GM12878 (cell line): ENCODE measurements at regions not wholly inside any gene's neighbourhood (a gene's known extent, or its start where the extent isn't known, plus 50 kb on each side); places are given as distances from the start of the nearest gene placed in this dataset.

Experiments
- ATAC-seq: fragments of 200-7000 bp; cut with Tn5 transposase; 3 replicates; pipeline ENCODE4 v1.9.1; 2020; ENCODE audit warnings: mild to moderate bottlenecking, moderate library complexity
- BruUV-seq: library from RNA; stranded (reverse); fragments of 400-500 nt; replicated peaks from 2 replicates; lab custom pipeline; 2021; lab: Mats Ljungman, UMichigan
- CTCF ChIA-PET: fragments of 300-600 bp; sonication (Branson Sonifier 250); formaldehyde crosslinking; extraction: SDS; loops from one replicate; lab custom pipeline; 2021; ENCODE audit warnings: inconsistent platforms; lab: Yijun Ruan, JAX
- POLR2A ChIA-PET: fragments of 350-600 bp; formaldehyde crosslinking; extraction: SDS; loops from one replicate; lab custom pipeline; 2021; ENCODE audit warnings: inconsistent platforms; lab: Charles Lee
- RAD21 ChIA-PET: fragments of 300-600 bp; sonication (Branson Sonifier 250); formaldehyde crosslinking; loops from one replicate; lab custom pipeline; 2023; ENCODE audit warnings: antibody characterized with exemption; ENCODE audit not compliant: unreplicated experiment; lab: Charles Lee
- SMC1A ChIA-PET: fragments of 300-600 bp; sonication (Branson Sonifier 250); formaldehyde crosslinking; loops from one replicate; lab custom pipeline; 2023; ENCODE audit not compliant: unreplicated experiment, uncharacterized antibody; lab: Charles Lee
- DNase-seq: peaks from one replicate; pipeline ENCODE4 v3.0.0-alpha.2; 2011; ENCODE audit warnings: low read depth, low spot score
- FAIRE-seq: peaks from 3 replicates; lab custom pipeline; 2011; peaks lifted over from hg19 to GRCh38; lab: Jason Lieb, UNC
- H2AFZ ChIP-seq: 2 replicates; pipeline ENCODE4 v1.6.0; 2011; ENCODE audit warnings: low read depth, low read length, control low read depth; ENCODE audit not compliant: control insufficient read depth
- H3K27ac ChIP-seq: 2 replicates; pipeline ENCODE4 v1.5.1; 2011; ENCODE audit warnings: control low read depth; ENCODE audit not compliant: control insufficient read depth, insufficient read depth
- H3K27me3 ChIP-seq, 2 experiments: replicated peaks in 1 of 2; 2 replicates each; pipeline versions ENCODE4 v1.6.0 to v1.6.1; 2011; ENCODE audit warnings: low read length in 1 of 2; ENCODE audit not compliant: control insufficient read depth in 2 of 2, insufficient read depth in 2 of 2
- H3K36me3 ChIP-seq, 2 experiments: 2 replicates each; pipeline ENCODE4 v1.5.1; 2011; ENCODE audit warnings: low read length in 1 of 2; ENCODE audit not compliant: control insufficient read depth in 2 of 2, insufficient read depth in 2 of 2
- H3K4me1 ChIP-seq: 2 replicates; pipeline ENCODE4 v1.6.1; 2011; ENCODE audit warnings: mild to moderate bottlenecking, low read length, moderate library complexity, mixed read lengths; ENCODE audit not compliant: control insufficient read depth, insufficient read depth
- H3K4me2 ChIP-seq: 2 replicates; pipeline ENCODE4 v1.6.0; 2011; ENCODE audit warnings: control low read depth; ENCODE audit not compliant: control insufficient read depth, insufficient read depth
- H3K4me3 ChIP-seq: fragments of 200-600 bp; sonication (generic); 2 replicates; pipeline ENCODE4 v1.5.1; 2016
- H3K79me2 ChIP-seq: 2 replicates; pipeline ENCODE4 v1.6.0; 2011; ENCODE audit warnings: low read length; ENCODE audit not compliant: control insufficient read depth, insufficient read depth
- H3K9ac ChIP-seq: 2 replicates; pipeline ENCODE4 v1.8.0; 2011; ENCODE audit warnings: low read length, control low read depth, mixed read lengths; ENCODE audit not compliant: control insufficient read depth, insufficient read depth
- H3K9me3 ChIP-seq: replicated peaks from 3 replicates; pipeline ENCODE4 v1.5.1; 2011; ENCODE audit warnings: mild to moderate bottlenecking, low read length; ENCODE audit not compliant: control insufficient read depth, insufficient read depth
- H4K20me1 ChIP-seq: 2 replicates; pipeline ENCODE4 v1.6.0; 2011; ENCODE audit not compliant: control insufficient read depth, insufficient read depth
- CBX3 ChIP-seq: fragments of 200-600 bp; sonication (generic); IDR thresholded peaks from 2 replicates; pipeline ENCODE4 v1.6.1; 2016; ENCODE audit warnings: low read depth, borderline replicate concordance
- CEBPB ChIP-seq, 2 experiments: fragments of 150-350 bp in 1 of 2; IDR thresholded peaks; 2 replicates each; pipeline ENCODE4 v1.6.1; 2012 to 2014; ENCODE audit warnings: low read depth in 2 of 2, low read length in 2 of 2, borderline replicate concordance in 1 of 2, inconsistent platforms in 1 of 2
- EP300 ChIP-seq, 2 experiments: fragments of 150-350 bp in 1 of 2; IDR thresholded peaks; 2 replicates each; pipeline ENCODE4 v1.6.1; 2011 to 2012; ENCODE audit warnings: low read depth in 2 of 2, low read length in 2 of 2, borderline replicate concordance in 1 of 2, improper control_type of control experiment in 1 of 2, inconsistent platforms in 1 of 2; ENCODE audit not compliant: control insufficient read depth in 1 of 2
- HDGF ChIP-seq: fragments of 450-650 bp; IDR thresholded peaks from 2 replicates; pipeline ENCODE4 v1.6.1; 2016; ENCODE audit warnings: antibody characterized with exemption
- NFXL1 ChIP-seq: fragments of 450-650 bp; IDR thresholded peaks from 2 replicates; pipeline ENCODE4 v1.6.1; 2017; ENCODE audit warnings: antibody characterized with exemption, mild to moderate bottlenecking, borderline replicate concordance
- RAD21 ChIP-seq: IDR thresholded peaks from 2 replicates; pipeline ENCODE4 v1.6.1; 2011; ENCODE audit warnings: mild to moderate bottlenecking, low read depth, low read length, moderate library complexity; ENCODE audit not compliant: insufficient read depth
- SMARCA5 ChIP-seq: fragments of 450-650 bp; IDR thresholded peaks from 2 replicates; pipeline ENCODE4 v1.6.1; 2017; ENCODE audit warnings: mild to moderate bottlenecking
- TARDBP ChIP-seq: IDR thresholded peaks from 2 replicates; pipeline ENCODE4 v1.6.1; 2016; ENCODE audit warnings: borderline replicate concordance
- ZNF207 ChIP-seq: fragments of 450-650 bp; IDR thresholded peaks from 2 replicates; pipeline ENCODE4 v1.6.1; 2014; ENCODE audit warnings: antibody characterized with exemption, mild to moderate bottlenecking, borderline replicate concordance
- WGBS: methylation state at CpG from one replicate; pipeline ENCODE4 v1.1.6; 2016; ENCODE audit warnings: low lambda C conversion rate; ENCODE audit not compliant: insufficient replicate concordance, insufficient coverage; ENCODE audit errors: missing lambda C conversion rate; 5-methylcytosine and 5-hydroxymethylcytosine counted together
- in situ Hi-C: fragments of 300-500 bp; cut with MboI; formaldehyde crosslinking; loops from 9 replicates; pipeline ENCODE4 v1.14.3; 2018; ENCODE audit warnings: mixed read lengths
- intact Hi-C: fragments of 100-400 bp; cut with micrococcal nuclease; formaldehyde crosslinking; loops from one replicate; pipeline ENCODE4 v1.14.2; 2022; ENCODE audit not compliant: unreplicated experiment
- TF ChIP-seq, protein P1 (sequence below): fragments of 450-650 bp; IDR thresholded peaks from 2 replicates; pipeline ENCODE4 v1.6.1; 2016; ENCODE audit warnings: mild to moderate bottlenecking
- TF ChIP-seq, protein P2 (sequence below): fragments of 450-650 bp; IDR thresholded peaks from 2 replicates; pipeline ENCODE4 v1.6.1; 2017; ENCODE audit warnings: borderline replicate concordance
- TF ChIP-seq, protein P3 (sequence below): IDR thresholded peaks from 2 replicates; pipeline ENCODE4 v1.6.1; 2012; ENCODE audit warnings: low read depth, low read length, improper control_type of control experiment
- TF ChIP-seq, protein P4 (sequence below): fragments of 450-650 bp; IDR thresholded peaks from 2 replicates; pipeline ENCODE4 v1.6.1; 2017; ENCODE audit warnings: mild to moderate bottlenecking, moderate library complexity
- TF ChIP-seq, protein P5 (sequence below): fragments of 450-650 bp; IDR thresholded peaks from 2 replicates; pipeline ENCODE4 v1.6.1; 2018; ENCODE audit warnings: mild to moderate bottlenecking, low read depth, moderate library complexity; ENCODE audit not compliant: partially characterized antibody

DNA sequence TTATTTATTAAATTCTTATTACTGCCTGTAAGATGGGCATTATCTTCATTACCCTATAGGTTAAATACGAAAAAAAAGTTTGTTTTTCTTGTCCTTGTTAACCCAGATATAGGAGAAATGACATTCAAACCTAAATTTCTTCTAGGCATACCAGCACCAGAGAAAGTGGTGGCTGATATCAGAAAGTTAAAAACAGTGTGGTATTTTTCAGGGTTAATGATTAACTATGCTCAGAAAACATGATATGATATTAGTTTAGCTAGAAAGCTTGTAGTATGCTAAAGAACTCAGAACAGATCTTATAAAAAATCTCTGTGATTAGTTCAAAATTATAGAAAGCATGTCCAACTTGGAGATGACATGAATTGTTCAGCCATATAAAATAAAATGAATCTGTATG, 630.5 kb upstream of the EPHA6 start:
- Histone ChIP-seq H3K4me3 (no peak overlapping the region), H3K27ac (no peak overlapping the region), H3K27me3 (no peaks in the 10 kb centered on the region), H3K9ac (no peak overlapping the region), H3K4me2 (no peak overlapping the region), H2AFZ (no peak overlapping the region), H4K20me1 (no peaks in the 10 kb centered on the region), H3K36me3 (no peaks in the 10 kb centered on the region), H3K79me2 (no peaks in the 10 kb centered on the region), H3K9me3 (no peaks in the 10 kb centered on the region), H3K4me1 (no peaks in the 10 kb centered on the region)
- BruUV-seq, result no TSS peak
- FAIRE-seq (no peak), ATAC-seq (no peak), DNase-seq (no peak)
- POLR2A ChIA-PET, result no interaction called here
- RAD21 ChIA-PET, result no interaction called here
- intact Hi-C loops, result no loop called here
- SMC1A ChIA-PET, result no interaction called here
- WGBS, result 0% methylated on average over 1 of the region's 1 CpG
- CTCF ChIA-PET, result no interaction called here
- in situ Hi-C loops, result no loop called here
- TF ChIP-seq RAD21 (no peak), CEBPB (IDR thresholded peaks at IDR 0.05; ENCODE audit: borderline replicate concordance in 1 of 2, low read depth in 2 of 2, low read length in 2 of 2) (no peak), TARDBP (no peak), ZNF207 (no peak), EP300 (IDR thresholded peaks at IDR 0.05; ENCODE audit: borderline replicate concordance in 1 of 2, control insufficient read depth in 1 of 2, low read depth in 2 of 2, low read length in 2 of 2) (no peak), CBX3 (no peak), HDGF (no peak), NFXL1 (no peak), SMARCA5 (no peak)
- TF ChIP-seq, protein P1, sequence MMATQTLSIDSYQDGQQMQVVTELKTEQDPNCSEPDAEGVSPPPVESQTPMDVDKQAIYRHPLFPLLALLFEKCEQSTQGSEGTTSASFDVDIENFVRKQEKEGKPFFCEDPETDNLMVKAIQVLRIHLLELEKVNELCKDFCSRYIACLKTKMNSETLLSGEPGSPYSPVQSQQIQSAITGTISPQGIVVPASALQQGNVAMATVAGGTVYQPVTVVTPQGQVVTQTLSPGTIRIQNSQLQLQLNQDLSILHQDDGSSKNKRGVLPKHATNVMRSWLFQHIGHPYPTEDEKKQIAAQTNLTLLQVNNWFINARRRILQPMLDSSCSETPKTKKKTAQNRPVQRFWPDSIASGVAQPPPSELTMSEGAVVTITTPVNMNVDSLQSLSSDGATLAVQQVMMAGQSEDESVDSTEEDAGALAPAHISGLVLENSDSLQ, result no peak
- TF ChIP-seq, protein P2, sequence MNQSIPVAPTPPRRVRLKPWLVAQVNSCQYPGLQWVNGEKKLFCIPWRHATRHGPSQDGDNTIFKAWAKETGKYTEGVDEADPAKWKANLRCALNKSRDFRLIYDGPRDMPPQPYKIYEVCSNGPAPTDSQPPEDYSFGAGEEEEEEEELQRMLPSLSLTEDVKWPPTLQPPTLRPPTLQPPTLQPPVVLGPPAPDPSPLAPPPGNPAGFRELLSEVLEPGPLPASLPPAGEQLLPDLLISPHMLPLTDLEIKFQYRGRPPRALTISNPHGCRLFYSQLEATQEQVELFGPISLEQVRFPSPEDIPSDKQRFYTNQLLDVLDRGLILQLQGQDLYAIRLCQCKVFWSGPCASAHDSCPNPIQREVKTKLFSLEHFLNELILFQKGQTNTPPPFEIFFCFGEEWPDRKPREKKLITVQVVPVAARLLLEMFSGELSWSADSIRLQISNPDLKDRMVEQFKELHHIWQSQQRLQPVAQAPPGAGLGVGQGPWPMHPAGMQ, result no peak
- TF ChIP-seq, protein P3, sequence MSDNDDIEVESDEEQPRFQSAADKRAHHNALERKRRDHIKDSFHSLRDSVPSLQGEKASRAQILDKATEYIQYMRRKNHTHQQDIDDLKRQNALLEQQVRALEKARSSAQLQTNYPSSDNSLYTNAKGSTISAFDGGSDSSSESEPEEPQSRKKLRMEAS, result no peak
- TF ChIP-seq, protein P4, sequence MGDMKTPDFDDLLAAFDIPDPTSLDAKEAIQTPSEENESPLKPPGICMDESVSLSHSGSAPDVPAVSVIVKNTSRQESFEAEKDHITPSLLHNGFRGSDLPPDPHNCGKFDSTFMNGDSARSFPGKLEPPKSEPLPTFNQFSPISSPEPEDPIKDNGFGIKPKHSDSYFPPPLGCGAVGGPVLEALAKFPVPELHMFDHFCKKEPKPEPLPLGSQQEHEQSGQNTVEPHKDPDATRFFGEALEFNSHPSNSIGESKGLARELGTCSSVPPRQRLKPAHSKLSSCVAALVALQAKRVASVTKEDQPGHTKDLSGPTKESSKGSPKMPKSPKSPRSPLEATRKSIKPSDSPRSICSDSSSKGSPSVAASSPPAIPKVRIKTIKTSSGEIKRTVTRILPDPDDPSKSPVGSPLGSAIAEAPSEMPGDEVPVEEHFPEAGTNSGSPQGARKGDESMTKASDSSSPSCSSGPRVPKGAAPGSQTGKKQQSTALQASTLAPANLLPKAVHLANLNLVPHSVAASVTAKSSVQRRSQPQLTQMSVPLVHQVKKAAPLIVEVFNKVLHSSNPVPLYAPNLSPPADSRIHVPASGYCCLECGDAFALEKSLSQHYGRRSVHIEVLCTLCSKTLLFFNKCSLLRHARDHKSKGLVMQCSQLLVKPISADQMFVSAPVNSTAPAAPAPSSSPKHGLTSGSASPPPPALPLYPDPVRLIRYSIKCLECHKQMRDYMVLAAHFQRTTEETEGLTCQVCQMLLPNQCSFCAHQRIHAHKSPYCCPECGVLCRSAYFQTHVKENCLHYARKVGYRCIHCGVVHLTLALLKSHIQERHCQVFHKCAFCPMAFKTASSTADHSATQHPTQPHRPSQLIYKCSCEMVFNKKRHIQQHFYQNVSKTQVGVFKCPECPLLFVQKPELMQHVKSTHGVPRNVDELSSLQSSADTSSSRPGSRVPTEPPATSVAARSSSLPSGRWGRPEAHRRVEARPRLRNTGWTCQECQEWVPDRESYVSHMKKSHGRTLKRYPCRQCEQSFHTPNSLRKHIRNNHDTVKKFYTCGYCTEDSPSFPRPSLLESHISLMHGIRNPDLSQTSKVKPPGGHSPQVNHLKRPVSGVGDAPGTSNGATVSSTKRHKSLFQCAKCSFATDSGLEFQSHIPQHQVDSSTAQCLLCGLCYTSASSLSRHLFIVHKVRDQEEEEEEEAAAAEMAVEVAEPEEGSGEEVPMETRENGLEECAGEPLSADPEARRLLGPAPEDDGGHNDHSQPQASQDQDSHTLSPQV, result no peak
- TF ChIP-seq, protein P5, sequence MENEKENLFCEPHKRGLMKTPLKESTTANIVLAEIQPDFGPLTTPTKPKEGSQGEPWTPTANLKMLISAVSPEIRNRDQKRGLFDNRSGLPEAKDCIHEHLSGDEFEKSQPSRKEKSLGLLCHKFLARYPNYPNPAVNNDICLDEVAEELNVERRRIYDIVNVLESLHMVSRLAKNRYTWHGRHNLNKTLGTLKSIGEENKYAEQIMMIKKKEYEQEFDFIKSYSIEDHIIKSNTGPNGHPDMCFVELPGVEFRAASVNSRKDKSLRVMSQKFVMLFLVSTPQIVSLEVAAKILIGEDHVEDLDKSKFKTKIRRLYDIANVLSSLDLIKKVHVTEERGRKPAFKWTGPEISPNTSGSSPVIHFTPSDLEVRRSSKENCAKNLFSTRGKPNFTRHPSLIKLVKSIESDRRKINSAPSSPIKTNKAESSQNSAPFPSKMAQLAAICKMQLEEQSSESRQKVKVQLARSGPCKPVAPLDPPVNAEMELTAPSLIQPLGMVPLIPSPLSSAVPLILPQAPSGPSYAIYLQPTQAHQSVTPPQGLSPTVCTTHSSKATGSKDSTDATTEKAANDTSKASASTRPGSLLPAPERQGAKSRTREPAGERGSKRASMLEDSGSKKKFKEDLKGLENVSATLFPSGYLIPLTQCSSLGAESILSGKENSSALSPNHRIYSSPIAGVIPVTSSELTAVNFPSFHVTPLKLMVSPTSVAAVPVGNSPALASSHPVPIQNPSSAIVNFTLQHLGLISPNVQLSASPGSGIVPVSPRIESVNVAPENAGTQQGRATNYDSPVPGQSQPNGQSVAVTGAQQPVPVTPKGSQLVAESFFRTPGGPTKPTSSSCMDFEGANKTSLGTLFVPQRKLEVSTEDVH, result no peak
